Right lobe of liver (tissue), 4 donors: ENCODE measurements at regions not wholly inside any gene's neighbourhood (a gene's known extent, or its start where the extent isn't known, plus 50 kb on each side); places are given as distances from the start of the nearest gene placed in this dataset.

Experiments
- CTCF ChIP-seq, 4 donors: fragments of 200-600 bp in 3 of 4; fragments of 450-650 bp in 1 of 4; IDR thresholded peaks; one replicate each; pipeline versions ENCODE4 v1.5.1 to v1.8.0; 2016 to 2022; ENCODE audit warnings: antibody characterized with exemption in 4 of 4, mild to moderate bottlenecking in 2 of 4
- POLR2A ChIP-seq: fragments of 450-650 bp; IDR thresholded peaks from one replicate; pipeline ENCODE4 v1.6.1; 2017; ENCODE audit warnings: antibody characterized with exemption, mild to moderate bottlenecking
- donor health status: DM: no; HTN: no; CAD: no.
- donor health status: DM: no; HTN: no; CAD: no.
- donor health status: DM: no; HTN: yes; CAD: no.

GRCh38 chr7:96562458-96562857 is 147.2 kb downstream of the SEM1 start:
- TF ChIP-seq CTCF (IDR thresholded peaks at IDR 0.05) (no peak), POLR2A (no peak)
